Activated CD8-positive, alpha-beta memory T cell treated with anti-CD3 and anti-CD28 coated beads, Interleukin-2, amount 50 U/mL, for 24 hours (primary cell): ENCODE measurements at regions not wholly inside any gene's neighbourhood (a gene's known extent, or its start where the extent isn't known, plus 50 kb on each side); places are given as distances from the start of the nearest gene placed in this dataset.

Experiments
- DNase-seq: peaks from one replicate; pipeline ENCODE4 v3.0.0-alpha.2; 2020; ENCODE audit errors: extremely low read depth

GRCh38 chr22:48261706-48262105, 1499.3 kb downstream of the TBC1D22A start:
- no peak for DNase-seq

GRCh38 chr22:48261048-48261621, 1498.7 kb downstream of the TBC1D22A start:
- no peak for DNase-seq

GRCh38 chr22:48259991-48260670, 1497.7 kb downstream of the TBC1D22A start:
- DNase-seq, result no peak

DNA sequence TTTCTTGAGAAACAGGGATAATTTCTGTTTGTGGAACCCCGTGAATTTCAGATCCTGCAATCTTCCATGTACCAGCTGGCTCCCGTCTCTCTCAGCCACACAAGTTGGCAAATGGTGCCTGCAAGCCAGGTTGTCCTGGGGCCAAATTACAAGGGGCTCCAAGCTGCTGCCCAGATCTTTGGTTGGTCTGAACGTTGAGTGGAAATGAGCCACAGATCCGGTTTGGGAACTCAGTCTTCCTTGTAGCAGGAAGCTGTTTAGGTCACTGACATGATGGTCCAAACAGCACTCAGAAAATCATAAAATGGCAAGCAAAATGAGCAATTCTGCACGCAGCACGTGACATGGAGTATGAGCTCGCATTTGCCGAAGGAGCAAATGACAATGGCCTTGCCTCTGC, 1496.4 kb downstream of the TBC1D22A start:
- no peak for DNase-seq

DNA sequence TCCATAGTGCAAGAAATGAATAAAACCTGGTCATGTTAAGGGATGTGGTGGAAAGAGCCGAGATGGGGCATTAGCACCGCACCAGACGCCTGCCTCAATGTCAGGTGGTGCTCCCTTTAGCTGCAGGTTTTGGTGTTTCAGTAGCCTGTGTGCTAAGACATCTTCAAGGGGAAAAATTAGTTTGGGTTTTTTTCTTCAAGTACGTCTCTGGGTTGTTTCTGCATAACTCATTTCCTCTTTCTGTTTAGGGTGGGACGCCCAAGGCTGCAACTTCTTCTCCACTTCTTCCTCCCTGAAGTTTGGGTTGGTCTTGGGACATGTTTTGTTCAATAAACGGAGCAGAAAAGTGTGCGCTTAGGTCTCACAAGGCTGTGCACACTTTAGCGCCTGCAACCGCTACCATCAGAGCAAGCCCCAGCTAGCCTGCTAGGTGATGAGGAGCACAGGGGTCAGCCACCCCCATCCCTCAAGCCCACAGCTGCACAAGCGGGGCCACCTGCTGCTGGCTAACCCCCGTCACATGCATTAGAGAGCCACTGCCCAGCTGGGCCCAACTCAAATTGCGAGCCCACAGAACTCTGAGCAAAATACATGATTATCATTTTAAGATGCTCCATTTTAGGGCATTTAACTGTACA, 1495.7 kb downstream of the TBC1D22A start:
- DNase-seq, result no peak

DNA sequence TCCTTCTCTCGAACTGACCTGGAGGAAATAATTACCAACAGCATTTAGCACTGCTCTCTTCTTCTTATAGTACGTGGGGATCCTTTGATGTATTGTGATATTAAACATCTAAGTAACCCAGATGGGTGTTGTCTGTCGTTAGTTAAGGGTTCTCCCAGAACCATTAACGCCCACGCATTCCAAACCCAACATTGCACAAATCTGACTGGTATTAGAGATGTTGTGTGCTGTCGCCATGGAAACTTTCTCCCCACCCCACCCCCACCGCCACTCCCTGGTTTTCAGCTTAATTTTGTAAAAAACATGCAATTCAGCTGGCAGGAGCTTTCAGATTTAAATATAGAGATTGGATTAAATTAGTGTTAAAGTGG, 1495.2 kb downstream of the TBC1D22A start:
- no peak for DNase-seq

GRCh38 chr22:48256776-48257684, 1494.6 kb downstream of the TBC1D22A start:
- no peak for DNase-seq

DNA sequence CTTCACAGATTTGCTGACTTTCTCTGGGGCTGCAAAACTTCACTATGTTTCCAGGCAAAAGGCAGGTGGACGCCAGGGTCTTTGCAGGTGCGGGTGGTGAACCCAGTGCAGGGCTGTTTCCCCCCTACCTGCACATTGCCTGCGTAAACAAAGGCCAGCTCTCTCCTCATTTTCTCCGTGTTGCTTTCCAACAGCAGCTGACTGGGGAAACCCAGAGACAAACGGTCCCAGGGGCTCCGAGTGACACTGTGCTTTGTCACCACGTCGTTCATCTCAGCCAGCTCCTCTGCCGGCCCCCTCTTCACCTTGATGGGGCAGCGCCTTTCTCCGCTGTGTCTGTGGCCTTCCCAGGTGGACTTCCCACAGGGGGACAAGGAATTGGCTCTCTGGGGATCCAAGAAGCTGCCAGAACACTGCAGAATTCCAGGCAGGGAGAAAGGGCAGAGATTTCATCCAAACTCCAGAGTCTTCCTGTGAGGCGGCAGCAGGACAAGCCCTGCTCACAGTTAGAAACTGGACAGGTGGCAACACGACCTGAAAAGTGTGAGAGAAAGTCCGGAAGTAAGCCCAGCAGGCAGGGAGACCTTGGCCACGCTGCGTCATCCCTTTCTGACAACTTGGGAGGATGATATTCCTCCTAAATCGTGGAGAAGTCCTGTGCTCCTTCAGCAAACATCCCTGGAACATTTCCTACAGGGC, 1493.7 kb downstream of the TBC1D22A start:
- DNase-seq, result no peak

DNA sequence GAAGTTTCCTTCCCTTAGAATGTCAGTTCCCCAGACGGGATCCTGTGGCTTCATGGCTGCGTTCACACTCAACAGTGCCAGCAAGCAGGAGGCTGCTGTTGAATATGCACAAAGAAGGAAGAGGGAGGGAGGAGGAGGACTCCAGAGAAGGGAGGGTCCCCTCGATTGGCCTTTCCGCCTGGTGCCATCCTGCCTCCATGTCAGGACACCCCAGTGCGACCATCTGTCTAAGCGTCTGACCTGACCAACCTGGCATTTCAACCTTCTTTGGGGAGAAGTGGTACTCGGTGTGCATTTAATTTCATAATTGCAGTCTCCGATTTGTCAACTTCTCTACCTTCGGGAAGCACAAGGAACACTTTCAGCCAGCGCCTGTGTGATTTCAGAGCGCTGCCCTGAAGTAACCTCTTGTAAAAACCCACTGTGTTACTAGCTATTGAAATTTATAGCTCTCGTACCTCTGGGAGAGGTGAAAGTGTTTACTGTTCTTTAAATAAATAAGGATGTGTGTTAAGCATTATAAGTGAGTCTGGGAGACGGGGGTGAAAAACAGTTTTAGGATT, 1491.9 kb downstream of the TBC1D22A start:
- no peak for DNase-seq

- no peak for DNase-seq
These were observed 1491.1 kb downstream of the TBC1D22A start for GRCh38 chr22:48253573-48253972.

GRCh38 chr22:48253136-48253535, 1490.7 kb downstream of the TBC1D22A start:
- no peak for DNase-seq

GRCh38 chr22:48251629-48252028, 1489.2 kb downstream of the TBC1D22A start:
- no peak for DNase-seq

DNA sequence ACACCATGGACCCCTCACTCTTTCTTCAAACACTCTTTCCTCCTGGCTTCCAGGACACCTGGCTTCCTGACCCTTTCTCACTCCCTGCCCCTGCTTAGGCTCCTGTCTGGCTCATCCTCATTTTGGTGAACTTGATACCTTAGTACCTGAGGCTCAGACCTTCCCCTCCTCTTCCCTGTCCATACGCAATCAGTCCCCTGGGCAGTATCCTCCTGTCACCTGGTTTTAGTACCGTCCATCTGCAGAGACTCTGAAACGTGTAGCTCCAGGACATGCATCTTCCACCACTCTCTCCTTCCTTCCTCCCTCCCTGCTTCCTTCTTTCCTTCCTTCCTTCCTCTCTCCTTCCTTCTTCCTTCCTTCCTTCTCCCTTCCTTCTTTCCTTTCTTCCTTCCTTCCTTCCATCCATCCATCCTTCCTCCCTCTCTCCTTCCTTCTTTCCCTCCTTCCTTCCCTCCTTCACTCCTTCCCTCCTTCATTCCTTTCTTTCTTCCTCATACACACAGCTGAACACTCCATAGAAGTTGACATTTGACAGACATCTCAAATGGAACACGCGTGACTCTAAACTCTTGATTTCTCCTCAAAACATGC, 1488.6 kb downstream of the TBC1D22A start:
- no peak for DNase-seq

DNA sequence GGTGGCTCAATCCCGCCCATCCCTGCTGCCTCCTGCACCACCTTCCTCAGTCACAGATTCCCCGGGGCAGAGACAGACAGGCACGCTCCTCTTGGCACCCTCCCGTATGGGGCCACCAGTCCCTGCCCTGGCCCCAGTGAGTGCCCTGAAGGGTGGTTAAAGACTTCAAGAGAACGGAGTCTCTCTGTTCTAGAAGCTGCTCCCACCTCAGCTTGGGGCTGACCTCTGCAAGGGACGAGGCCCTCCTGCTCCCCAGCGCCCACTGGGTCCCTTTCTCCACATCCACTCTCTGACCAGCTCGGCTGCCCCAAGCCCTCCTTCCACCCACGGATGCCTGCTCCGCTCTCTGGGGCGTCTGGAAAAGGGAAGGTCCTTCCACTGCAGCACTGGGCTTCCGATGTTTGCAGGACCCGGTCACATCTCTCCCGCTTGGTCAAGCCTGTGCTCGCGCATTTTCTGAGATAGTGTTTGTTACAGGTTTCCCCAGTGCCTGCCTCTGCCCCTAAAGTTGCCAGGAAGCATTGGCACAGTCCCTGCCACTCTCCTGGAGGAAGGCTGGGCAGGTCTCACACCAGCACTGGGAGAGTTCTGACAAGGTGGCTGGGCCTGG, 1487.9 kb downstream of the TBC1D22A start:
- no peak for DNase-seq

- DNase-seq, result no peak
These were observed 1487.3 kb downstream of the TBC1D22A start for GRCh38 chr22:48249713-48250268.

DNA sequence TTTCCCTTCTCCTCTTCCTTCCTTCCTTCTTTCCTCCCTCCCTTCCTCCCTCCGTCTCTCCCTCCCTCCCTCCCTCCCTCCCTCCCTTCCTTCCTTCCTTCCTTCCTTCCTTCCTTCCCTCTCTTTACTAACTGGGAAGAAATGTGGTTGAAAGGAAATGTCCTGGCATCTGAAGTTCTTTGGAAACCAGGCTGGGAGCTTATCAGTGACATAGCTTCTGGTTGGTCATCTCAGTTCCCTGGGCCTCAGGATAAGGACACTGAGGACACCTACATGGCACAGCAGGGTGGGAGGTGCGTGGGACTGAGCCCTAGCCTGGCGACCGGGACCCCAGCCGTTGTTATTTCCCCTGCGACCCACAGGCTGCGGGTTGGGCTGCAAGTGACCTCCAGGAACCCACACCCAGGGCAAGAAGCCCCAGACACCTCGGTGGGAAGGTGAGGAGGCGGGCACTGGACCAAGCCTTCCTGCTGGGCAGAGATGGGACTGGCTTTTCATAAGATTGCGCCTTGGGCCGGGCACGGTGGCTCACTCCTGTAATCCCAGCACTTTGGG, 1486.5 kb downstream of the TBC1D22A start:
- no peak for DNase-seq

- DNase-seq, result no peak
These were observed 1485.4 kb downstream of the TBC1D22A start for GRCh38 chr22:48247829-48248228.

DNA sequence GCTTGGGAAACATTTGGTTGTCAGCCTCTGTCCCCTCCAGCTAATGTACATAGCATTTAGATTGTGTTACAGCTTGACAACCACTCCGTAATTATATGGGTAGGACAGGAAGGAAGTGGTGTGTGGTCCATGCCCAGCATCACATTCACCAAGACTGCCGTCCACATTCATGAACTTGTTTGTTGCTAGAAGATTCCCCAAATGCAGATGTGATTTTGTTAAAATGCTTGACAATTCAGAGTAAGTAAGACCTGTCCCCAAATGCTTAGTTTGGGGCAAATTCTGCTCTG, 1482.7 kb downstream of the TBC1D22A start:
- no peak for DNase-seq

- DNase-seq, result no peak
These were observed 1482.1 kb downstream of the TBC1D22A start for GRCh38 chr22:48244388-48245195.
